ENCODE measurements at regions not wholly inside any gene's neighbourhood (a gene's known extent, or its start where the extent isn't known, plus 50 kb on each side); places are given as distances from the start of the nearest gene placed in this dataset.
A peak's percentile ranks its signal among the peaks of the same experiment; 100 is the strongest.

DNA sequence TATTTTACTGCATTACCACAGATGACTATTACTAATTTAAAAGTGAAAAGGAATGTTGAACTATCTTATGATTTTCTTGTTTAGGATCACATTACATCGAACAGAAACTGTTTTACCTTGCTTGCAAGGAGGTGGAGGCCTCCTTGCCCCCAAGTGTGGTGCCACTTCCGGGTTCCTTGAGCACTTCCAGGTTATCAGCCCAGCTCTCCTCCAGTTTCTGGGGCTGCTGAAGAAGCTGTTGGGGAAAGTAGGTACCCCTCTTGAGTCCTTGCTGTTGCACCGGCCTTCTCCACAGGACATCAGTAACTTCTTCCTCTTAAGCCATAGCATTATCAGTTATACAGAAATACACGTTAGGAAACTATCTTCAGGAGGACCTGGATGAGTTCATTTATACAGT lies 278.2 kb downstream of the DMRT2 start:
- no peaks in the 10 kb centered on the region for H3K36me3 ChIP-seq (ENCODE audit: low read depth, low read length)
- no peaks in the 10 kb centered on the region for H3K27me3 ChIP-seq (ENCODE audit: low read length)
- intact Hi-C loops (cut with micrococcal nuclease): no loop called here
- ChIA-PET POLR2A (ENCODE audit: unreplicated experiment) (no interaction called here), CTCF (no interaction called here)
- H3K4me1 ChIP-seq (ENCODE audit: insufficient read depth, low read length): peaks cover 8% of the 10 kb centered on the region; the same call in 1 of the 2 replicates
- H3K9me3 ChIP-seq (ENCODE audit: low read length): no peaks in the 10 kb centered on the region
- H4K20me1 ChIP-seq (ENCODE audit: low read length): no peaks in the 10 kb centered on the region
- no peak overlapping the region for H3K27ac ChIP-seq (ENCODE audit: low read length)
- ATAC-seq: no peak
- no peaks in the 10 kb centered on the region for H3K79me2 ChIP-seq (ENCODE audit: low read length)
- BruUV-seq (replicated peaks): no TSS peak
- no peak overlapping the region for H2AFZ ChIP-seq (ENCODE audit: low read length)
- H3K4me2 ChIP-seq (ENCODE audit: low read length): no peak overlapping the region
- H3K9me2 ChIP-seq (replicated peaks; ENCODE audit: low read length): no peaks in the 10 kb centered on the region
- H3K4me3 ChIP-seq (ENCODE audit: low read length): no peak overlapping the region
- DNase-seq: no peak
- no peaks in the 10 kb centered on the region for H3F3A ChIP-seq (ENCODE audit: low read length, unreplicated experiment)
- TF ChIP-seq, protein P1, sequence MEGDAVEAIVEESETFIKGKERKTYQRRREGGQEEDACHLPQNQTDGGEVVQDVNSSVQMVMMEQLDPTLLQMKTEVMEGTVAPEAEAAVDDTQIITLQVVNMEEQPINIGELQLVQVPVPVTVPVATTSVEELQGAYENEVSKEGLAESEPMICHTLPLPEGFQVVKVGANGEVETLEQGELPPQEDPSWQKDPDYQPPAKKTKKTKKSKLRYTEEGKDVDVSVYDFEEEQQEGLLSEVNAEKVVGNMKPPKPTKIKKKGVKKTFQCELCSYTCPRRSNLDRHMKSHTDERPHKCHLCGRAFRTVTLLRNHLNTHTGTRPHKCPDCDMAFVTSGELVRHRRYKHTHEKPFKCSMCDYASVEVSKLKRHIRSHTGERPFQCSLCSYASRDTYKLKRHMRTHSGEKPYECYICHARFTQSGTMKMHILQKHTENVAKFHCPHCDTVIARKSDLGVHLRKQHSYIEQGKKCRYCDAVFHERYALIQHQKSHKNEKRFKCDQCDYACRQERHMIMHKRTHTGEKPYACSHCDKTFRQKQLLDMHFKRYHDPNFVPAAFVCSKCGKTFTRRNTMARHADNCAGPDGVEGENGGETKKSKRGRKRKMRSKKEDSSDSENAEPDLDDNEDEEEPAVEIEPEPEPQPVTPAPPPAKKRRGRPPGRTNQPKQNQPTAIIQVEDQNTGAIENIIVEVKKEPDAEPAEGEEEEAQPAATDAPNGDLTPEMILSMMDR (conservative IDR thresholded peaks at IDR 0.05; ENCODE audit: low read depth, low read length): no peak
- TF ChIP-seq EZH2 (IDR thresholded peaks at IDR 0.05; ENCODE audit: low read length, unreplicated experiment): no peak
- no peak for TF ChIP-seq EZH2phosphoT487 (IDR thresholded peaks at IDR 0.05; ENCODE audit: borderline replicate concordance, low read length)
- no peak overlapping the region for H3K9ac ChIP-seq (ENCODE audit: low read length)

DNA sequence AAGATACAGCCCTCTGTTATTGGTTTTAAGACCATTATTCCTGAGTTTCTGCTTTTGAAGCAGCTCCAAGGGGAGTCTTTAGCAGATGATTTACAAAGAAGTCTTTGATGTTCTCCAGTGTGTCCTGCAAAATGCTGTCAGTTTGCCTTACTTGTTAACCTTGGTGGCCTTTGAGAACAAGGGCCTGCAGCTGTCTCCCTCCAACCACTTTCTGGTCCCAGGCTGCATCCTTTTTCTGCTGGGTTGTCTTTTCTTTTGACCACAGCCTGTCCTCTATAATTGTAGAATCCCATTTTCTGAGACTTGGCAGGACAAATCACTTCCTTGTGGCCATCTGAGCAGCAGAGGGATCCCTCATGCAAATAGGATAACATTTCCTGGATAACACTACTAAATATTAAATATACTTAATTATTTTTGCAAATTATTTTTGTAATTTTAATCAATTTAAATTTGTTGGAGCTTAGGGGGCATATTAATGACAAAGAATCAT lies 281.4 kb downstream of the DMRT2 start:
- intact Hi-C loops (cut with micrococcal nuclease): no loop called here
- no peak overlapping the region for H3K4me3 ChIP-seq (ENCODE audit: low read length)
- no peaks in the 10 kb centered on the region for H3K79me2 ChIP-seq (ENCODE audit: low read length)
- H3K36me3 ChIP-seq (ENCODE audit: low read depth, low read length): no peaks in the 10 kb centered on the region
- H3K9me2 ChIP-seq (replicated peaks; ENCODE audit: low read length): no peaks in the 10 kb centered on the region
- DNase-seq (no peak), ATAC-seq (no peak)
- BruUV-seq (replicated peaks): no TSS peak
- H3K27me3 ChIP-seq (ENCODE audit: low read length): no peaks in the 10 kb centered on the region
- H3K4me2 ChIP-seq (ENCODE audit: low read length): no peak overlapping the region
- H4K20me1 ChIP-seq (ENCODE audit: low read length): no peaks in the 10 kb centered on the region
- CTCF ChIA-PET: no interaction called here
- POLR2A ChIA-PET (ENCODE audit: unreplicated experiment): interaction anchor here (0.6 kb wide), 1 partner anchor 300 kb away, joined by 4 read pairs; no protein-coding TSS in a partner anchor
- H3K9ac ChIP-seq (ENCODE audit: low read length): no peak overlapping the region
- no peaks in the 10 kb centered on the region for H3K9me3 ChIP-seq (ENCODE audit: low read length)
- no peak overlapping the region for H3K27ac ChIP-seq (ENCODE audit: low read length)
- TF ChIP-seq, protein P1 (conservative IDR thresholded peaks at IDR 0.05; ENCODE audit: low read depth, low read length): no peak
- TF ChIP-seq EZH2phosphoT487 (IDR thresholded peaks at IDR 0.05; ENCODE audit: borderline replicate concordance, low read length): no peak
- TF ChIP-seq EZH2 (IDR thresholded peaks at IDR 0.05; ENCODE audit: low read length, unreplicated experiment): no peak
- H3F3A ChIP-seq (ENCODE audit: low read length, unreplicated experiment): no peaks in the 10 kb centered on the region
- H3K4me1 ChIP-seq (ENCODE audit: insufficient read depth, low read length): peaks cover 12% of the 10 kb centered on the region
- H2AFZ ChIP-seq (ENCODE audit: low read length): no peak overlapping the region

DNA sequence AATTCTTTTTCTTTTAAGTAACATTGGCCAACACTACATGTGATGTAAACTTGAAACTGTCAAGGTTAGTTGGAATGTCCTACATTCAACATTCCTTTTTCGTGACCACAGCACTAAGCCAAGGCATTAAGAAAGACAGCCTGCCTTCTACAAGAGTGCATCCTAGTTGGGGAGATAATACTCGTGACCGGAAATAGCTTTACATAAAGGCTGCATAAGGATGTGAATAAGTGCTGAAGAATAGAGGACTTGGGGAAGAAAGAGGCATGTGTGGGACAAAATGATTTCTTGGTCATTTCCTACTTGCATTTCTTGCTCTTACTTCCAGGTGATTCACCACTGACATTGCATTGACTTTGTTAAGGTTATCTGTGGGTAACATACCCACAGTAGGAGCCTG lies 282.0 kb downstream of the DMRT2 start:
- CTCF ChIA-PET: no interaction called here
- DNase-seq: peak; percentile 54
- Histone ChIP-seq H3K4me2 (ENCODE audit: low read length) (no peak overlapping the region), H3K36me3 (ENCODE audit: low read depth, low read length) (no peaks in the 10 kb centered on the region), H3K4me3 (ENCODE audit: low read length) (no peak overlapping the region), H3K27me3 (ENCODE audit: low read length) (no peaks in the 10 kb centered on the region), H3K27ac (ENCODE audit: low read length) (no peak overlapping the region), H4K20me1 (ENCODE audit: low read length) (no peaks in the 10 kb centered on the region), H3K4me1 (ENCODE audit: insufficient read depth, low read length) (peaks cover 15% of the 10 kb centered on the region), H3K9me3 (ENCODE audit: low read length) (no peaks in the 10 kb centered on the region), H3K9ac (ENCODE audit: low read length) (no peak overlapping the region), H3K9me2 (replicated peaks; ENCODE audit: low read length) (no peaks in the 10 kb centered on the region), H3K79me2 (ENCODE audit: low read length) (no peaks in the 10 kb centered on the region), H2AFZ (ENCODE audit: low read length) (no peak overlapping the region), H3F3A (ENCODE audit: low read length, unreplicated experiment) (no peaks in the 10 kb centered on the region)
- no peak for ATAC-seq
- intact Hi-C loops (cut with micrococcal nuclease): no loop called here
- BruUV-seq (replicated peaks): no TSS peak
- TF ChIP-seq EZH2phosphoT487 (IDR thresholded peaks at IDR 0.05; ENCODE audit: borderline replicate concordance, low read length): no peak
- TF ChIP-seq EZH2 (IDR thresholded peaks at IDR 0.05; ENCODE audit: low read length, unreplicated experiment): no peak
- TF ChIP-seq, protein P1 (conservative IDR thresholded peaks at IDR 0.05; ENCODE audit: low read depth, low read length): no peak
- POLR2A ChIA-PET (ENCODE audit: unreplicated experiment): no interaction called here
